GM23338 (cell line): ENCODE measurements at regions not wholly inside any gene's neighbourhood (a gene's known extent, or its start where the extent isn't known, plus 50 kb on each side); places are given as distances from the start of the nearest gene placed in this dataset.

Experiments used
- ATAC-seq: fragments of 200-7000 bp; cut with Tn5 transposase; 3 replicates; pipeline ENCODE4 v1.9.1; 2020
- DNase-seq: peaks from one replicate; pipeline ENCODE4 v3.0.0-alpha.2; 2015; ENCODE audit warnings: low spot score
- H2AFZ ChIP-seq: fragments of 200-600 bp; sonication (generic); 2 replicates; pipeline ENCODE4 v1.8.0; 2016; ENCODE audit warnings: antibody characterized with exemption, mild to moderate bottlenecking, moderate library complexity
- H3F3A ChIP-seq: fragments of 200-600 bp; sonication (generic); replicated peaks from 2 replicates; pipeline ENCODE4 v1.8.0; 2017; ENCODE audit warnings: antibody characterized with exemption, mixed run types, low read depth
- H3K27ac ChIP-seq: fragments of 200-600 bp; sonication (generic); 2 replicates; pipeline ENCODE4 v1.6.1; 2016; ENCODE audit warnings: low read depth
- H3K27me3 ChIP-seq: fragments of 200-600 bp; sonication (generic); 2 replicates; pipeline ENCODE4 v1.8.0; 2016; ENCODE audit warnings: mild to moderate bottlenecking, mixed run types, moderate library complexity; ENCODE audit not compliant: insufficient read depth
- H3K36me3 ChIP-seq: fragments of 200-600 bp; sonication (generic); 2 replicates; pipeline ENCODE4 v1.8.0; 2016; ENCODE audit warnings: mild to moderate bottlenecking; ENCODE audit not compliant: insufficient read depth
- H3K4me1 ChIP-seq: fragments of 200-600 bp; sonication (generic); 2 replicates; pipeline ENCODE4 v1.8.0; 2016; ENCODE audit warnings: mild to moderate bottlenecking, moderate library complexity; ENCODE audit not compliant: insufficient read depth
- H3K4me2 ChIP-seq: fragments of 200-600 bp; sonication (generic); 2 replicates; pipeline ENCODE4 v1.7.1; 2017; ENCODE audit warnings: mixed run types
- H3K4me3 ChIP-seq: fragments of 200-600 bp; sonication (generic); 2 replicates; pipeline ENCODE4 v1.6.1; 2016; ENCODE audit warnings: mixed run types
- H3K79me2 ChIP-seq: fragments of 200-600 bp; sonication (generic); replicated peaks from 2 replicates; pipeline ENCODE4 v1.8.0; 2017; ENCODE audit warnings: mild to moderate bottlenecking; ENCODE audit not compliant: insufficient read depth
- H3K9me2 ChIP-seq: fragments of 200-600 bp; sonication (generic); 2 replicates; pipeline ENCODE4 v1.8.0; 2017; ENCODE audit not compliant: insufficient read depth
- H4K20me1 ChIP-seq: fragments of 200-600 bp; sonication (generic); replicated peaks from 2 replicates; pipeline ENCODE4 v1.8.0; 2017; ENCODE audit warnings: mild to moderate bottlenecking; ENCODE audit not compliant: insufficient read depth
- H3K27ac Mint-ChIP-seq: 2 replicates; pipeline ENCODE4 v1.8.0; 2020; ENCODE audit warnings: inconsistent platforms, mild to moderate bottlenecking, moderate library complexity, mixed read lengths
- H3K27me3 Mint-ChIP-seq: 3 replicates; pipeline ENCODE4 v1.8.0; 2022; ENCODE audit warnings: low read depth, mild to moderate bottlenecking, moderate library complexity, mixed read lengths, inconsistent platforms; ENCODE audit not compliant: insufficient read depth, poor library complexity
- H3K36me3 Mint-ChIP-seq: 3 replicates; pipeline ENCODE4 v1.8.0; 2021; ENCODE audit warnings: low read depth, mild to moderate bottlenecking, inconsistent platforms, moderate library complexity, mixed read lengths
- H3K4me1 Mint-ChIP-seq: 3 replicates; pipeline ENCODE4 v1.8.0; 2020; ENCODE audit warnings: mild to moderate bottlenecking, inconsistent platforms, mixed read lengths
- H3K4me3 Mint-ChIP-seq: 3 replicates; pipeline ENCODE4 v1.8.0; 2021; ENCODE audit warnings: moderate library complexity, mild to moderate bottlenecking, inconsistent platforms, mixed read lengths
- H3K9me3 Mint-ChIP-seq: 3 replicates; pipeline ENCODE4 v1.8.0; 2020; ENCODE audit warnings: moderate library complexity, mild to moderate bottlenecking, inconsistent platforms, mixed read lengths
- CREB1 ChIP-seq: fragments of 250-450 bp; sonication (Bioruptor Pico); IDR thresholded peaks from 2 replicates; pipeline ENCODE4 v1.5.0; 2020; ENCODE audit warnings: low read depth, mild to moderate bottlenecking, moderate library complexity
- EZH2phosphoT487 ChIP-seq: fragments of 200-600 bp; sonication (generic); IDR thresholded peaks from one replicate; pipeline ENCODE4 v1.8.1; 2018; ENCODE audit warnings: antibody characterized with exemption; ENCODE audit not compliant: unreplicated experiment
- NANOG ChIP-seq: IDR thresholded peaks from 2 replicates; pipeline ENCODE4 v1.6.1; 2016; ENCODE audit warnings: antibody characterized with exemption, borderline replicate concordance
- POLR2AphosphoS5 ChIP-seq: IDR thresholded peaks from 2 replicates; pipeline ENCODE4 v1.6.1; 2016; ENCODE audit warnings: antibody characterized with exemption, low read depth
- STAT1 ChIP-seq: IDR thresholded peaks from one replicate; pipeline ENCODE4 v1.6.1; 2016; ENCODE audit warnings: antibody characterized with exemption; ENCODE audit not compliant: unreplicated experiment
- ZNF114 ChIP-seq: fragments of 250-450 bp; sonication (Bioruptor Pico); IDR thresholded peaks from 2 replicates; pipeline ENCODE4 v1.5.0; 2020; ENCODE audit warnings: mild to moderate bottlenecking, moderate library complexity
- ZNF331 ChIP-seq: fragments of 250-450 bp; sonication (Bioruptor Pico); IDR thresholded peaks from 2 replicates; pipeline ENCODE4 v1.5.0; 2020; ENCODE audit warnings: low read depth, mild to moderate bottlenecking, moderate library complexity
- TF ChIP-seq, protein P1 (sequence below): fragments of 250-450 bp; sonication (Bioruptor Pico); IDR thresholded peaks from 2 replicates; pipeline ENCODE4 v1.5.0; 2020; ENCODE audit warnings: mild to moderate bottlenecking, moderate library complexity
- TF ChIP-seq, protein P2 (sequence below): IDR thresholded peaks from 2 replicates; pipeline ENCODE4 v1.6.1; 2016; ENCODE audit warnings: antibody characterized with exemption
- TF ChIP-seq, protein P3 (sequence below): IDR thresholded peaks from one replicate; pipeline ENCODE4 v1.6.1; 2018; ENCODE audit warnings: antibody characterized with exemption; ENCODE audit not compliant: unreplicated experiment

DNA sequence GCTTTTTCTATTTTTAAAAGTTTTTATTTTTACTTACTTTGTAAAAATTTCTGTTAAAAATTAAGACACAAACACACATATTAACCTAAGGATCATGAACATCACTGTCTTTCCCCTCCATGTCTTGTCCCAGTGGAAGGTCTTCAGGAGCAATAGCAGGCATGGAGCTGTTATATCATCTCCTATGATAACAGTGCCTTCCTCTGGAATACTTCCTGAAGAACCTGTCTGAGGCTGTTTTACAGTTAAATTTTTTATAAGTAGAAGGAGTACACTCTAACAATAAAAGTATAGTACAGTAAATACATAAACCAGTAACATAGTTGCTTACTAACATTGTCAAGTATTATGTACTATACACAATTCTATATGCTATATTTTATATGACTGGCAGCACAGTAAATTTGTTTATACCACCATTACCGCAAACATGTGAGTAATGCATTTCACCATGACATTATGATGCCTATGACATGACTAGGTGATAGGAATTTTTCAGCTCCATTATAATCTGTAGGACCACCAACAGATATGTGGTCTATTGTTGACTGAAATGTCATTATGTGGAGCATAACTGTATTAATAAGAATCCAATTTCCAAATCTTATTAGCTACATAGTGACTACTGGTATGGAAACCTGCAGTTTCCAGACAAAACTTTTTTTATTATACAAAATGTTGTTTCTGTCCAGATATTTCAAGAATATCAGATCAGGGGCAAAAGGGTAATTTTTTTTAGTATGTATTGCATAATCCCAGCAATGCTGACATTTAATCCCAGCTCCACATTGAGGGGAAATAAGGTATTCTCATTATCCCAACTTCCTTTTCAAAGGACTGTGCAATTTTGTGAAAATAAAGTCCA is 337.2 kb upstream of the SLC39A10 start (continued):
- TF ChIP-seq STAT1, result no peak
- TF ChIP-seq, protein P1, sequence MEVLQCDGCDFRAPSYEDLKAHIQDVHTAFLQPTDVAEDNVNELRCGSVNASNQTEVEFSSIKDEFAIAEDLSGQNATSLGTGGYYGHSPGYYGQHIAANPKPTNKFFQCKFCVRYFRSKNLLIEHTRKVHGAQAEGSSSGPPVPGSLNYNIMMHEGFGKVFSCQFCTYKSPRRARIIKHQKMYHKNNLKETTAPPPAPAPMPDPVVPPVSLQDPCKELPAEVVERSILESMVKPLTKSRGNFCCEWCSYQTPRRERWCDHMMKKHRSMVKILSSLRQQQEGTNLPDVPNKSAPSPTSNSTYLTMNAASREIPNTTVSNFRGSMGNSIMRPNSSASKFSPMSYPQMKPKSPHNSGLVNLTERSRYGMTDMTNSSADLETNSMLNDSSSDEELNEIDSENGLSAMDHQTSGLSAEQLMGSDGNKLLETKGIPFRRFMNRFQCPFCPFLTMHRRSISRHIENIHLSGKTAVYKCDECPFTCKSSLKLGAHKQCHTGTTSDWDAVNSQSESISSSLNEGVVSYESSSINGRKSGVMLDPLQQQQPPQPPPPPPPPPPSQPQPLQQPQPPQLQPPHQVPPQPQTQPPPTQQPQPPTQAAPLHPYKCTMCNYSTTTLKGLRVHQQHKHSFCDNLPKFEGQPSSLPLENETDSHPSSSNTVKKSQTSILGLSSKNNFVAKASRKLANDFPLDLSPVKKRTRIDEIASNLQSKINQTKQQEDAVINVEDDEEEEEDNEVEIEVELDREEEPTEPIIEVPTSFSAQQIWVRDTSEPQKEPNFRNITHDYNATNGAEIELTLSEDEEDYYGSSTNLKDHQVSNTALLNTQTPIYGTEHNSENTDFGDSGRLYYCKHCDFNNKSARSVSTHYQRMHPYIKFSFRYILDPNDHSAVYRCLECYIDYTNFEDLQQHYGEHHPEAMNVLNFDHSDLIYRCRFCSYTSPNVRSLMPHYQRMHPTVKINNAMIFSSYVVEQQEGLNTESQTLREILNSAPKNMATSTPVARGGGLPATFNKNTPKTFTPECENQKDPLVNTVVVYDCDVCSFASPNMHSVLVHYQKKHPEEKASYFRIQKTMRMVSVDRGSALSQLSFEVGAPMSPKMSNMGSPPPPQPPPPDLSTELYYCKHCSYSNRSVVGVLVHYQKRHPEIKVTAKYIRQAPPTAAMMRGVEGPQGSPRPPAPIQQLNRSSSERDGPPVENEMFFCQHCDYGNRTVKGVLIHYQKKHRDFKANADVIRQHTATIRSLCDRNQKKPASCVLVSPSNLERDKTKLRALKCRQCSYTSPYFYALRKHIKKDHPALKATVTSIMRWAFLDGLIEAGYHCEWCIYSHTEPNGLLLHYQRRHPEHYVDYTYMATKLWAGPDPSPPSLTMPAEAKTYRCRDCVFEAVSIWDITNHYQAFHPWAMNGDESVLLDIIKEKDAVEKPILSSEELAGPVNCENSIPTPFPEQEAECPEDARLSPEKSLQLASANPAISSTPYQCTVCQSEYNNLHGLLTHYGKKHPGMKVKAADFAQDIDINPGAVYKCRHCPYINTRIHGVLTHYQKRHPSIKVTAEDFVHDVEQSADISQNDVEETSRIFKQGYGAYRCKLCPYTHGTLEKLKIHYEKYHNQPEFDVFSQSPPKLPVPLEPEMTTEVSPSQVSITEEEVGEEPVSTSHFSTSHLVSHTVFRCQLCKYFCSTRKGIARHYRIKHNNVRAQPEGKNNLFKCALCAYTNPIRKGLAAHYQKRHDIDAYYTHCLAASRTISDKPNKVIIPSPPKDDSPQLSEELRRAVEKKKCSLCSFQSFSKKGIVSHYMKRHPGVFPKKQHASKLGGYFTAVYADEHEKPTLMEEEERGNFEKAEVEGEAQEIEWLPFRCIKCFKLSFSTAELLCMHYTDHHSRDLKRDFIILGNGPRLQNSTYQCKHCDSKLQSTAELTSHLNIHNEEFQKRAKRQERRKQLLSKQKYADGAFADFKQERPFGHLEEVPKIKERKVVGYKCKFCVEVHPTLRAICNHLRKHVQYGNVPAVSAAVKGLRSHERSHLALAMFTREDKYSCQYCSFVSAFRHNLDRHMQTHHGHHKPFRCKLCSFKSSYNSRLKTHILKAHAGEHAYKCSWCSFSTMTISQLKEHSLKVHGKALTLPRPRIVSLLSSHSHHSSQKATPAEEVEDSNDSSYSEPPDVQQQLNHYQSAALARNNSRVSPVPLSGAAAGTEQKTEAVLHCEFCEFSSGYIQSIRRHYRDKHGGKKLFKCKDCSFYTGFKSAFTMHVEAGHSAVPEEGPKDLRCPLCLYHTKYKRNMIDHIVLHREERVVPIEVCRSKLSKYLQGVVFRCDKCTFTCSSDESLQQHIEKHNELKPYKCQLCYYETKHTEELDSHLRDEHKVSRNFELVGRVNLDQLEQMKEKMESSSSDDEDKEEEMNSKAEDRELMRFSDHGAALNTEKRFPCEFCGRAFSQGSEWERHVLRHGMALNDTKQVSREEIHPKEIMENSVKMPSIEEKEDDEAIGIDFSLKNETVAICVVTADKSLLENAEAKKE (CRISPR knock-in tag), result no peak
- TF ChIP-seq, protein P2, sequence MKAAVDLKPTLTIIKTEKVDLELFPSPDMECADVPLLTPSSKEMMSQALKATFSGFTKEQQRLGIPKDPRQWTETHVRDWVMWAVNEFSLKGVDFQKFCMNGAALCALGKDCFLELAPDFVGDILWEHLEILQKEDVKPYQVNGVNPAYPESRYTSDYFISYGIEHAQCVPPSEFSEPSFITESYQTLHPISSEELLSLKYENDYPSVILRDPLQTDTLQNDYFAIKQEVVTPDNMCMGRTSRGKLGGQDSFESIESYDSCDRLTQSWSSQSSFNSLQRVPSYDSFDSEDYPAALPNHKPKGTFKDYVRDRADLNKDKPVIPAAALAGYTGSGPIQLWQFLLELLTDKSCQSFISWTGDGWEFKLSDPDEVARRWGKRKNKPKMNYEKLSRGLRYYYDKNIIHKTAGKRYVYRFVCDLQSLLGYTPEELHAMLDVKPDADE, result no peak
- no peak for TF ChIP-seq ZNF331 (CRISPR knock-in tag)

DNA sequence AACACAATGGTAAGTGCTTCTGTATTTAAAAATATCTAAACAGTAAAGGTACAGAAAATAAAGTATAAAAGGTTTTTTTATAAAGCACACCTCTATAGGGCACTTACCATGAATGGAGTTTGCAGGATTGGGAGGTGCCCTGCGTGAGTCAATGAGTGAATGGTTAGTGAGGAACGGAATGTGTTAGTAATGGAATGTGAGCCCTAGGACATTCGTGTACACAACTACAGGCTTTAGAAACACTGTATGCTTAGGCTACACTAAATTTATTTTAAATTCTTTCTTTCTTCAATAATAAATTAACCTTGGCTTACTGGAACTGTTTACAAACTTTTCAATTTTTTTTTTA is 337.9 kb upstream of the SLC39A10 start:
- ATAC-seq (no peak; the same call in 2 of the 3 replicates), DNase-seq (peak; percentile 26)
- H2AFZ ChIP-seq, result no peak overlapping the region
- no peak overlapping the region for H3K27ac ChIP-seq
- H3K4me1 ChIP-seq, result no peaks in the 10 kb centered on the region
- Mint-ChIP-seq H3K36me3 (no peaks in the 10 kb centered on the region), H3K4me3 (no peak overlapping the region), H3K27me3 (no peaks in the 10 kb centered on the region), H3K4me1 (no peaks in the 10 kb centered on the region), H3K27ac (no peak overlapping the region), H3K9me3 (no peaks in the 10 kb centered on the region)
- H3K4me2 ChIP-seq, result no peak overlapping the region
- H3K79me2 ChIP-seq, result no peaks in the 10 kb centered on the region
- H3K4me3 ChIP-seq, result no peak overlapping the region
- no peaks in the 10 kb centered on the region for H3K27me3 ChIP-seq
- no peaks in the 10 kb centered on the region for H3K36me3 ChIP-seq
- no peaks in the 10 kb centered on the region for H4K20me1 ChIP-seq
- H3F3A ChIP-seq, result no peaks in the 10 kb centered on the region
- H3K9me2 ChIP-seq, result no peaks in the 10 kb centered on the region
- TF ChIP-seq CREB1, result no peak
- TF ChIP-seq, protein P3, sequence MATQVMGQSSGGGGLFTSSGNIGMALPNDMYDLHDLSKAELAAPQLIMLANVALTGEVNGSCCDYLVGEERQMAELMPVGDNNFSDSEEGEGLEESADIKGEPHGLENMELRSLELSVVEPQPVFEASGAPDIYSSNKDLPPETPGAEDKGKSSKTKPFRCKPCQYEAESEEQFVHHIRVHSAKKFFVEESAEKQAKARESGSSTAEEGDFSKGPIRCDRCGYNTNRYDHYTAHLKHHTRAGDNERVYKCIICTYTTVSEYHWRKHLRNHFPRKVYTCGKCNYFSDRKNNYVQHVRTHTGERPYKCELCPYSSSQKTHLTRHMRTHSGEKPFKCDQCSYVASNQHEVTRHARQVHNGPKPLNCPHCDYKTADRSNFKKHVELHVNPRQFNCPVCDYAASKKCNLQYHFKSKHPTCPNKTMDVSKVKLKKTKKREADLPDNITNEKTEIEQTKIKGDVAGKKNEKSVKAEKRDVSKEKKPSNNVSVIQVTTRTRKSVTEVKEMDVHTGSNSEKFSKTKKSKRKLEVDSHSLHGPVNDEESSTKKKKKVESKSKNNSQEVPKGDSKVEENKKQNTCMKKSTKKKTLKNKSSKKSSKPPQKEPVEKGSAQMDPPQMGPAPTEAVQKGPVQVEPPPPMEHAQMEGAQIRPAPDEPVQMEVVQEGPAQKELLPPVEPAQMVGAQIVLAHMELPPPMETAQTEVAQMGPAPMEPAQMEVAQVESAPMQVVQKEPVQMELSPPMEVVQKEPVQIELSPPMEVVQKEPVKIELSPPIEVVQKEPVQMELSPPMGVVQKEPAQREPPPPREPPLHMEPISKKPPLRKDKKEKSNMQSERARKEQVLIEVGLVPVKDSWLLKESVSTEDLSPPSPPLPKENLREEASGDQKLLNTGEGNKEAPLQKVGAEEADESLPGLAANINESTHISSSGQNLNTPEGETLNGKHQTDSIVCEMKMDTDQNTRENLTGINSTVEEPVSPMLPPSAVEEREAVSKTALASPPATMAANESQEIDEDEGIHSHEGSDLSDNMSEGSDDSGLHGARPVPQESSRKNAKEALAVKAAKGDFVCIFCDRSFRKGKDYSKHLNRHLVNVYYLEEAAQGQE, result no peak
- no peak for TF ChIP-seq POLR2AphosphoS5
- TF ChIP-seq NANOG, result no peak
- TF ChIP-seq EZH2phosphoT487, result no peak
- TF ChIP-seq ZNF331 (CRISPR knock-in tag), result no peak
- TF ChIP-seq ZNF114 (CRISPR knock-in tag), result no peak
